Thymus (tissue), 11 donors: ENCODE measurements at regions not wholly inside any gene's neighbourhood (a gene's known extent, or its start where the extent isn't known, plus 50 kb on each side); places are given as distances from the start of the nearest gene placed in this dataset.

ENCODE experiments used
- DNase-seq, 9 donors: peaks; one replicate each; pipeline ENCODE4 v3.0.0-alpha.2; 2013; ENCODE audit warnings: low spot score in 9 of 9, low read depth in 6 of 9, missing footprints in 1 of 9
- H3K27ac ChIP-seq, 2 donors: one replicate each; pipeline ENCODE4 v1.5.1; 2013; ENCODE audit warnings: control low read depth in 1 of 2, low read depth in 1 of 2, low read length in 1 of 2, mild to moderate bottlenecking in 1 of 2, moderate library complexity in 1 of 2
- H3K27me3 ChIP-seq, 2 donors: one replicate each; pipeline ENCODE4 v1.5.1; 2013; ENCODE audit warnings: low read length in 1 of 2; ENCODE audit not compliant: control insufficient read depth in 2 of 2, insufficient read depth in 1 of 2
- H3K36me3 ChIP-seq, 2 donors: one replicate each; pipeline ENCODE4 v1.5.1; 2013; ENCODE audit warnings: low read length in 1 of 2, mild to moderate bottlenecking in 1 of 2, moderate library complexity in 1 of 2; ENCODE audit not compliant: control insufficient read depth in 2 of 2, insufficient read depth in 2 of 2
- H3K4me1 ChIP-seq, 2 donors: one replicate each; pipeline ENCODE4 v1.5.1; 2013; ENCODE audit warnings: low read length in 2 of 2; ENCODE audit not compliant: control insufficient read depth in 2 of 2, insufficient read depth in 2 of 2
- H3K4me3 ChIP-seq, 2 donors: one replicate each; pipeline ENCODE4 v1.5.1; 2013; ENCODE audit warnings: low read length in 2 of 2, control low read depth in 1 of 2, mild to moderate bottlenecking in 1 of 2
- H3K9me3 ChIP-seq, 2 donors: one replicate each; pipeline ENCODE4 v1.5.1; 2013; ENCODE audit warnings: low read length in 1 of 2, mild to moderate bottlenecking in 1 of 2; ENCODE audit not compliant: control insufficient read depth in 2 of 2, insufficient read depth in 1 of 2
- WGBS: extraction: QIAGEN DNeasy Blood & Tissue Kit; methylation state at CpG from one replicate; pipeline ENCODE4 v1.1.7; 2013; 5-methylcytosine and 5-hydroxymethylcytosine counted together
- donor health status: healthy.

- Histone ChIP-seq H3K27me3 (no peaks in the 10 kb centered on the region), H3K27ac (no peak overlapping the region), H3K9me3 (no peaks in the 10 kb centered on the region), H3K4me3 (no peak overlapping the region), H3K4me1 (no peaks in the 10 kb centered on the region), H3K36me3 (no peaks in the 10 kb centered on the region)
- WGBS = 78% methylated on average over 5 of the region's 5 CpGs
- no peak for DNase-seq
These were observed 159.8 kb upstream of the STK17B start for GRCh38 chr2:196331143-196331542.

- H3K4me3 ChIP-seq = no peak overlapping the region
- H3K4me1 ChIP-seq = no peaks in the 10 kb centered on the region
- DNase-seq = no peak
- WGBS = 41% methylated on average over 4 of the region's 4 CpGs
- H3K27me3 ChIP-seq = no peaks in the 10 kb centered on the region
- H3K9me3 ChIP-seq = no peaks in the 10 kb centered on the region
- no peaks in the 10 kb centered on the region for H3K36me3 ChIP-seq
- no peak overlapping the region for H3K27ac ChIP-seq
These were observed 160.5 kb upstream of the STK17B start for GRCh38 chr2:196331851-196332250.

- Histone ChIP-seq H3K9me3 (no peaks in the 10 kb centered on the region), H3K4me1 (peaks cover 0 to 3% of the 10 kb centered on the region in 2 donors), H3K4me3 (no peak overlapping the region), H3K27ac (no peak overlapping the region), H3K27me3 (no peaks in the 10 kb centered on the region), H3K36me3 (no peaks in the 10 kb centered on the region)
- no peak for DNase-seq
These were observed 162.0 kb upstream of the STK17B start for GRCh38 chr2:196333397-196333796.

GRCh38 chr2:196334710-196335109, 163.3 kb upstream of the STK17B start:
- 98% methylated on average over 3 of the region's 3 CpGs for WGBS

GRCh38 chr2:196335221-196335634, 163.8 kb upstream of the STK17B start:
- Histone ChIP-seq H3K36me3 (no peaks in the 10 kb centered on the region), H3K4me3 (no peak overlapping the region), H3K9me3 (no peaks in the 10 kb centered on the region), H3K27me3 (no peaks in the 10 kb centered on the region), H3K27ac (no peak overlapping the region), H3K4me1 (peaks cover 0 to 3% of the 10 kb centered on the region in 2 donors)
- DNase-seq = no peak
- 80% methylated on average over 6 of the region's 6 CpGs for WGBS

More at GRCh38 chr2:196334710-196335109, 163.3 kb upstream of the STK17B start:
- Histone ChIP-seq H3K4me1 (peaks cover 0 to 3% of the 10 kb centered on the region in 2 donors), H3K27ac (no peak overlapping the region), H3K4me3 (no peak overlapping the region), H3K27me3 (no peaks in the 10 kb centered on the region), H3K9me3 (no peaks in the 10 kb centered on the region), H3K36me3 (no peaks in the 10 kb centered on the region)
- no peak for DNase-seq

GRCh38 chr2:196336207-196336606, 164.8 kb upstream of the STK17B start:
- WGBS = 96% methylated on average over 6 of the region's 6 CpGs
- H3K4me1 ChIP-seq = peaks cover 0 to 3% of the 10 kb centered on the region in 2 donors
- H3K36me3 ChIP-seq = no peaks in the 10 kb centered on the region
- H3K9me3 ChIP-seq = no peaks in the 10 kb centered on the region
- no peak for DNase-seq
- H3K4me3 ChIP-seq = no peak overlapping the region
- no peak overlapping the region for H3K27ac ChIP-seq
- no peaks in the 10 kb centered on the region for H3K27me3 ChIP-seq

- Histone ChIP-seq H3K4me3 (no peak overlapping the region), H3K27ac (no peak overlapping the region), H3K36me3 (no peaks in the 10 kb centered on the region), H3K4me1 (peaks cover 0 to 3% of the 10 kb centered on the region in 2 donors), H3K9me3 (no peaks in the 10 kb centered on the region), H3K27me3 (no peaks in the 10 kb centered on the region)
- WGBS = 85% methylated on average over 4 of the region's 4 CpGs
- no peak for DNase-seq
These were observed 165.3 kb upstream of the STK17B start for GRCh38 chr2:196336715-196337114.

GRCh38 chr2:196337208-196337953, 166.0 kb upstream of the STK17B start:
- H3K9me3 ChIP-seq = no peaks in the 10 kb centered on the region
- peaks cover 0 to 3% of the 10 kb centered on the region in 2 donors for H3K4me1 ChIP-seq
- no peaks in the 10 kb centered on the region for H3K27me3 ChIP-seq
- H3K36me3 ChIP-seq = no peaks in the 10 kb centered on the region
- DNase-seq = peak in 7 of 9 donors; percentile 2 to 52 (median 7)
- no peak overlapping the region for H3K27ac ChIP-seq
- WGBS = 72% methylated on average over 6 of the region's 6 CpGs
- no peak overlapping the region for H3K4me3 ChIP-seq

- Histone ChIP-seq H3K4me1 (peaks cover 0 to 3% of the 10 kb centered on the region in 2 donors), H3K4me3 (no peak overlapping the region), H3K27ac (no peak overlapping the region), H3K36me3 (no peaks in the 10 kb centered on the region), H3K9me3 (no peaks in the 10 kb centered on the region), H3K27me3 (no peaks in the 10 kb centered on the region)
- no peak for DNase-seq
- 93% methylated on average over 2 of the region's 2 CpGs for WGBS
These were observed 167.1 kb upstream of the STK17B start for GRCh38 chr2:196338440-196338839.
